Middle frontal gyrus (tissue), 1 donor: ENCODE measurements at regions not wholly inside any gene's neighbourhood (a gene's known extent, or its start where the extent isn't known, plus 50 kb on each side); places are given as distances from the start of the nearest gene placed in this dataset.
"Not testable (repeated sequence)": the region's sequence is repeated elsewhere in the genome, so short reads cannot be mapped to it uniquely, and the experiment has no call there.

Source experiments
- DNase-seq: peaks from one replicate; pipeline ENCODE4 v3.0.0-alpha.2; 2015; ENCODE audit warnings: low spot score; ENCODE audit errors: extremely low spot score

- no peak for DNase-seq
Measured at GRCh38 chr3:5473471-5473870, 286.0 kb downstream of the EDEM1 start.

- DNase-seq: no peak
Measured at GRCh38 chr3:5476403-5476802, 288.9 kb downstream of the EDEM1 start.

- DNase-seq: no peak
Measured at GRCh38 chr3:5479229-5479799, 291.8 kb downstream of the EDEM1 start.

GRCh38 chr3:5480190-5480589, 292.7 kb downstream of the EDEM1 start:
- DNase-seq: no peak

- DNase-seq: no peak
Measured at GRCh38 chr3:5485427-5485826, 297.9 kb downstream of the EDEM1 start.

- DNase-seq: no peak
Measured at GRCh38 chr3:5488771-5489170, 301.3 kb downstream of the EDEM1 start.

GRCh38 chr3:5489536-5489935, 302.0 kb downstream of the EDEM1 start:
- DNase-seq: no peak

GRCh38 chr3:5494905-5495519, 307.5 kb downstream of the EDEM1 start:
- no peak for DNase-seq

- no peak for DNase-seq
Measured at GRCh38 chr3:5497497-5497896, 310.0 kb downstream of the EDEM1 start.

GRCh38 chr3:5498981-5499380, 311.5 kb downstream of the EDEM1 start:
- no peak for DNase-seq

- no peak for DNase-seq
Measured at GRCh38 chr3:5499404-5499803, 311.9 kb downstream of the EDEM1 start.

- no peak for DNase-seq
Measured at GRCh38 chr3:5503136-5503535, 315.6 kb downstream of the EDEM1 start.

- DNase-seq: no peak
Measured at GRCh38 chr3:5504135-5504534, 316.6 kb downstream of the EDEM1 start.

- DNase-seq: no peak
Measured at GRCh38 chr3:5505163-5505562, 317.7 kb downstream of the EDEM1 start.

- no peak for DNase-seq
Measured at GRCh38 chr3:5505997-5506396, 318.5 kb downstream of the EDEM1 start.

GRCh38 chr3:5508860-5509259, 321.4 kb downstream of the EDEM1 start:
- not testable (repeated sequence) for DNase-seq

GRCh38 chr3:5510300-5510699, 322.8 kb downstream of the EDEM1 start:
- DNase-seq: no peak

GRCh38 chr3:5517921-5518320, 330.4 kb downstream of the EDEM1 start:
- DNase-seq: no peak

- DNase-seq: no peak
Measured at GRCh38 chr3:5520237-5520636, 332.7 kb downstream of the EDEM1 start.

GRCh38 chr3:5523125-5523524, 335.6 kb downstream of the EDEM1 start:
- DNase-seq: no peak

- no peak for DNase-seq
Measured at GRCh38 chr3:5531039-5531438, 343.5 kb downstream of the EDEM1 start.

- no peak for DNase-seq
Measured at GRCh38 chr3:5531741-5532290, 344.3 kb downstream of the EDEM1 start.

GRCh38 chr3:5540532-5540931, 353.0 kb downstream of the EDEM1 start:
- no peak for DNase-seq
